Dendritic cell treated with granulocyte-macrophage colony-stimulating factor and Interleukin-4, amounts not matched to agents 40 ng/mL and 50 ng/mL, for 4 days (primary cell): ENCODE measurements at regions not wholly inside any gene's neighbourhood (a gene's known extent, or its start where the extent isn't known, plus 50 kb on each side); places are given as distances from the start of the nearest gene placed in this dataset.
"Not testable (repeated sequence)": the region's sequence is repeated elsewhere in the genome, so short reads cannot be mapped to it uniquely, and the experiment has no call there.

ENCODE experiments used
- H3K27ac Mint-ChIP-seq: one replicate; pipeline ENCODE4 v1.8.0; 2022; ENCODE audit warnings: mild to moderate bottlenecking, mixed read lengths
- H3K27me3 Mint-ChIP-seq: one replicate; pipeline ENCODE4 v1.8.0; 2022; ENCODE audit warnings: mild to moderate bottlenecking, mixed read lengths
- H3K36me3 Mint-ChIP-seq: one replicate; pipeline ENCODE4 v1.8.0; 2022; ENCODE audit warnings: low read depth, mixed read lengths
- H3K4me1 Mint-ChIP-seq: one replicate; pipeline ENCODE4 v1.8.0; 2022; ENCODE audit warnings: low read depth, mixed read lengths
- H3K4me3 Mint-ChIP-seq: one replicate; pipeline ENCODE4 v1.8.0; 2022; ENCODE audit warnings: mild to moderate bottlenecking, moderate library complexity, mixed read lengths
- H3K9me3 Mint-ChIP-seq: one replicate; pipeline ENCODE4 v1.8.0; 2022; ENCODE audit warnings: mixed read lengths
- intact Hi-C: fragments of 100-400 bp; cut with micrococcal nuclease; formaldehyde crosslinking; loops from one replicate; pipeline ENCODE4 v1.15.0; 2022

- no peak overlapping the region for H3K27ac Mint-ChIP-seq
- H3K27me3 Mint-ChIP-seq = no peaks in the 10 kb centered on the region
- intact Hi-C loops = no loop called here
- no peak overlapping the region for H3K4me3 Mint-ChIP-seq
- peaks cover 4% of the 10 kb centered on the region for H3K9me3 Mint-ChIP-seq
- no peaks in the 10 kb centered on the region for H3K4me1 Mint-ChIP-seq
- H3K36me3 Mint-ChIP-seq = no peaks in the 10 kb centered on the region
Measured at GRCh38 chr3:8152821-8153418, 348.7 kb upstream of the LMCD1 start.

GRCh38 chr3:8153800-8154199, 347.8 kb upstream of the LMCD1 start:
- H3K4me1 Mint-ChIP-seq = no peaks in the 10 kb centered on the region
- H3K9me3 Mint-ChIP-seq = no peaks in the 10 kb centered on the region
- intact Hi-C loops = no loop called here
- no peaks in the 10 kb centered on the region for H3K36me3 Mint-ChIP-seq
- H3K27ac Mint-ChIP-seq = no peak overlapping the region
- H3K27me3 Mint-ChIP-seq = no peaks in the 10 kb centered on the region
- no peak overlapping the region for H3K4me3 Mint-ChIP-seq

- Mint-ChIP-seq H3K4me1 (no peaks in the 10 kb centered on the region), H3K4me3 (no peak overlapping the region), H3K9me3 (no peaks in the 10 kb centered on the region), H3K27me3 (no peaks in the 10 kb centered on the region), H3K27ac (no peak overlapping the region), H3K36me3 (no peaks in the 10 kb centered on the region)
- intact Hi-C loops = no loop called here
Measured at GRCh38 chr3:8154617-8155016, 347.0 kb upstream of the LMCD1 start.

DNA sequence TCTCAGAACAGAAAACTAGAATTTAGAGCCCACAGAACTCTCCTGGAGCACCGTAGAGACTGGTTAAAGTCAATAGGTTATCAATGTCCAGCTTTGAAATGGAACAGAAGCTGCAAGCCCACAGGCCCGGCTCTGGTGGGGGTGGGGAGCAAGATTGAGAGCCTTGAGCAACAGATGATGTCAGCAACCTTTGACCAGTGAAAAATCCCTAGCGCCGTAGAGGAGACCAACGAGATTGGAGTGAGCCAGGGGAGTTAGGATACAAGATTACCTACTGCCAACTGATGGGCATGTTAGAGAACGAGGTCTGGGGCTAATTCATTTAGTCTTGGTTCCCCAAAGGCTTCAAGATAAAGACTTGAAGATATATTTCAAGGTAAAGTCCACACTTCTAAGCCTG, 345.5 kb upstream of the LMCD1 start:
- Mint-ChIP-seq H3K4me1 (no peaks in the 10 kb centered on the region), H3K9me3 (no peaks in the 10 kb centered on the region), H3K4me3 (no peak overlapping the region), H3K27ac (no peak overlapping the region), H3K36me3 (no peaks in the 10 kb centered on the region), H3K27me3 (no peaks in the 10 kb centered on the region)
- intact Hi-C loops = no loop called here

- no peaks in the 10 kb centered on the region for H3K9me3 Mint-ChIP-seq
- H3K27ac Mint-ChIP-seq = no peak overlapping the region
- no peaks in the 10 kb centered on the region for H3K27me3 Mint-ChIP-seq
- H3K4me1 Mint-ChIP-seq = no peaks in the 10 kb centered on the region
- intact Hi-C loops = no loop called here
- H3K4me3 Mint-ChIP-seq = no peak overlapping the region
- H3K36me3 Mint-ChIP-seq = no peaks in the 10 kb centered on the region
Measured at GRCh38 chr3:8156831-8157230, 344.8 kb upstream of the LMCD1 start.

GRCh38 chr3:8157640-8158039, 344.0 kb upstream of the LMCD1 start:
- no peaks in the 10 kb centered on the region for H3K36me3 Mint-ChIP-seq
- H3K27ac Mint-ChIP-seq = no peak overlapping the region
- no peak overlapping the region for H3K4me3 Mint-ChIP-seq
- intact Hi-C loops = no loop called here
- H3K9me3 Mint-ChIP-seq = no peaks in the 10 kb centered on the region
- no peaks in the 10 kb centered on the region for H3K4me1 Mint-ChIP-seq
- H3K27me3 Mint-ChIP-seq = no peaks in the 10 kb centered on the region

GRCh38 chr3:8164145-8164544, 337.5 kb upstream of the LMCD1 start:
- intact Hi-C loops = no loop called here
- H3K9me3 Mint-ChIP-seq = no peaks in the 10 kb centered on the region
- H3K4me1 Mint-ChIP-seq = no peaks in the 10 kb centered on the region
- H3K36me3 Mint-ChIP-seq = no peaks in the 10 kb centered on the region
- H3K27me3 Mint-ChIP-seq = no peaks in the 10 kb centered on the region
- H3K4me3 Mint-ChIP-seq = no peak overlapping the region
- H3K27ac Mint-ChIP-seq = no peak overlapping the region

- Mint-ChIP-seq H3K9me3 (peaks cover 9% of the 10 kb centered on the region), H3K36me3 (no peaks in the 10 kb centered on the region), H3K27me3 (no peaks in the 10 kb centered on the region), H3K4me1 (no peaks in the 10 kb centered on the region), H3K27ac (no peak overlapping the region), H3K4me3 (no peak overlapping the region)
- intact Hi-C loops = no loop called here
Measured at GRCh38 chr3:8166014-8166413, 335.6 kb upstream of the LMCD1 start.

DNA sequence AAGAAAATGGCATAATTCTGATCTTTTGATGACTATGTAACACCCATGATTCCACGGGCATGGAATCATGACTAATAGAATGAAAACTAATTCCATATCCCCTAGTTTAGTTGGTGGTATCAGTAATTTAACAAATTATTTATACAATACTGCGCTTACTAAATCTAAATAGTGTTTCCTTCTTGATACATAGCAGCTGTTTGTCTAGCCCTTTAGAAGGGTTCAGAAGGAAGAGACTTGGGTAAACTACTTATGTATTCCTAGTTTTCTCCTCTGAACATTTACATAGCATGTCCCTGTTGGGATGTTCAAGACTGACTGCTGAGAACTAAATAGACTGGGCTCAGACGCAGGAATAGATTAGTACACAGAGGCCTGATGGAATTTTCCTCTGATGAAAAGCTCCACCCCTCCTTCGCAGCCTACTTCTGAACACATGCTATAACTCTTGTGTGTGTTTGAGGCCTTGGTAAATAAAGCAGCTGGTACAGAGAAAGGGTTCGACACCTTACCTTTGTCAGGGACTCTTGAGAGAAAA, 330.6 kb upstream of the LMCD1 start:
- no peaks in the 10 kb centered on the region for H3K27me3 Mint-ChIP-seq
- H3K4me1 Mint-ChIP-seq = no peaks in the 10 kb centered on the region

GRCh38 chr3:8173892-8174291, 327.7 kb upstream of the LMCD1 start:
- peaks cover 1% of the 10 kb centered on the region for H3K27me3 Mint-ChIP-seq
- H3K4me3 Mint-ChIP-seq = no peak overlapping the region
- intact Hi-C loops = no loop called here
- peaks cover 24% of the 10 kb centered on the region for H3K9me3 Mint-ChIP-seq
- H3K4me1 Mint-ChIP-seq = no peaks in the 10 kb centered on the region
- no peaks in the 10 kb centered on the region for H3K36me3 Mint-ChIP-seq
- H3K27ac Mint-ChIP-seq = no peak overlapping the region

More for the DNA sequence above, 330.6 kb upstream of the LMCD1 start:
- H3K4me3 Mint-ChIP-seq = no peak overlapping the region
- H3K9me3 Mint-ChIP-seq = peaks cover 9% of the 10 kb centered on the region
- H3K27ac Mint-ChIP-seq = no peak overlapping the region
- H3K36me3 Mint-ChIP-seq = no peaks in the 10 kb centered on the region
- intact Hi-C loops = no loop called here

GRCh38 chr3:8176759-8177483, 324.7 kb upstream of the LMCD1 start:
- H3K4me3 Mint-ChIP-seq, intact Hi-C loops, H3K4me1 Mint-ChIP-seq, H3K36me3 Mint-ChIP-seq, H3K27me3 Mint-ChIP-seq, H3K27ac Mint-ChIP-seq: not testable (repeated sequence)
- H3K9me3 Mint-ChIP-seq = peaks cover 16% of the 10 kb centered on the region

DNA sequence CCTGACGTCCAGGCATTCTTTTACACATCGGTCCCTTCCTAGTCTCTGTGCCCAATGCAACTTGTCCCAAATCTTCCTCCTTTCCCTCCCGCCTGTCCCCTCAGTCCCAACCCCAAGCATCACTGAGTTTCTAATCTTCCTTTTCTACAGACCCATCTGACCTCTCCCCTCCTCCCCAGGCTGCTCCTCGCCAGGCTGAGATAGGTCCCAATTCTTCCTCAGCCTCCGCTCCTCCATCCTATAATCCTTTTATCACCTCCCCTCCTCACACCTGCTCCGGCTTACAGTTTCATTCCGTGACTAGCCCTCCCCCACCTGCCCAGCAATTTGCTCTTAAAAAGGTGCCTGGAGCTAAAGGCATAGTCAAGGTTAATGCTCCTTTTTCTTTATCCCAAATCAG, 323.1 kb upstream of the LMCD1 start:
- H3K27me3 Mint-ChIP-seq, H3K4me1 Mint-ChIP-seq, H3K4me3 Mint-ChIP-seq, H3K36me3 Mint-ChIP-seq, H3K27ac Mint-ChIP-seq, intact Hi-C loops: not testable (repeated sequence)
- peaks cover 16% of the 10 kb centered on the region for H3K9me3 Mint-ChIP-seq

GRCh38 chr3:8182904-8183303, 318.7 kb upstream of the LMCD1 start:
- Mint-ChIP-seq H3K27ac (no peak overlapping the region), H3K27me3 (peaks cover 1% of the 10 kb centered on the region), H3K36me3 (no peaks in the 10 kb centered on the region), H3K9me3 (peaks cover 11% of the 10 kb centered on the region), H3K4me1 (peaks cover 17% of the 10 kb centered on the region), H3K4me3 (no peak overlapping the region)
- intact Hi-C loops = no loop called here

- Mint-ChIP-seq H3K27me3 (peaks cover under 1% of the 10 kb centered on the region), H3K9me3 (peaks cover 3% of the 10 kb centered on the region), H3K27ac (no peak overlapping the region), H3K4me1 (peaks cover 17% of the 10 kb centered on the region), H3K36me3 (no peaks in the 10 kb centered on the region), H3K4me3 (no peak overlapping the region)
- intact Hi-C loops = no loop called here
Measured at GRCh38 chr3:8183627-8184026, 318.0 kb upstream of the LMCD1 start.

GRCh38 chr3:8186213-8186612, 315.4 kb upstream of the LMCD1 start:
- peaks cover 5% of the 10 kb centered on the region for H3K9me3 Mint-ChIP-seq

More at GRCh38 chr3:8186213-8186612, 315.4 kb upstream of the LMCD1 start:
- intact Hi-C loops = no loop called here
- Mint-ChIP-seq H3K27ac (no peak overlapping the region), H3K4me1 (peaks cover 17% of the 10 kb centered on the region), H3K4me3 (no peak overlapping the region), H3K36me3 (no peaks in the 10 kb centered on the region), H3K27me3 (no peaks in the 10 kb centered on the region)
